Stimulated activated CD4-positive, alpha-beta T cell treated with anti-CD3 and anti-CD28 coated beads, Interleukin-15, amount 100 ng/mL, for 48 hours (primary cell): ENCODE measurements at regions not wholly inside any gene's neighbourhood (a gene's known extent, or its start where the extent isn't known, plus 50 kb on each side); places are given as distances from the start of the nearest gene placed in this dataset.
"Not testable (repeated sequence)": the region's sequence is repeated elsewhere in the genome, so short reads cannot be mapped to it uniquely, and the experiment has no call there.

Source experiments
- DNase-seq, 2 donors: peaks; one replicate each; pipeline ENCODE4 v3.0.0-alpha.2; 2020; ENCODE audit warnings: low read depth in 2 of 2

DNA sequence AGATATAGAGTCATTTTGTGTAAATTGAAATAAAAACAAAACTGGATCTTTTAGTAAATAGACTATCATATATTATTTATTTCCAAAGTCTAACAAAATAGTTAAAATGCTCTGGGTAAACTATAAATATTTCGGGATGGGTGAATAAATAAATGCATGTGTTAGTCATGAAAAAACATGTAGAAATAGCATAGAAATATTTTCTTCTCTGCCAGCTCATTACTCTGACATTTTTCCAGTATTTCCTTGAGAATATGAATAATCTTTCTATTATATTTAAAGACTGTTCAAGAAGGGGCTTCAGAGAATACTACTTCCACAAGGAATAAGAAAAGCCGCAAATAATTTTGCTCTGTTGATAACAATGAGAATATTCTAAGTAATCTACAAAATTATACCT, 880.4 kb downstream of the TRIB2 start:
- DNase-seq: no peak

DNA sequence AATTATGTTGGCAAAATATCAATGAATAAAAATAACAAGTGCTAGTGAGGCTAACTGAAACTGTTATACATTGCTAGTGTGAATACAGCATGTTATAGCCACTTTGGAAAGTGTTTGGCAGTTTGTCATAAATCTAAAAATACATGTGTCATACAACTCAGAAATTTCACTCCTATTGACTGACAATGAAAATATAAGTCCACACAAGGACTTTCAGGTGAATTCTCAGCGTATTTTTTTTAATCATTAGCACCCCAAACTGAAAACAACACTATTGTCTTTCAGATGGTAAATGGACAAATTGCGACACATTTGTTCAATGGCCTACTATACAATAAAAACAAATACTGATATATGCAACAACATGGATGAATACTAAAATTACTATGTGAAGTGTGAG, 884.8 kb downstream of the TRIB2 start:
- no peak for DNase-seq

DNA sequence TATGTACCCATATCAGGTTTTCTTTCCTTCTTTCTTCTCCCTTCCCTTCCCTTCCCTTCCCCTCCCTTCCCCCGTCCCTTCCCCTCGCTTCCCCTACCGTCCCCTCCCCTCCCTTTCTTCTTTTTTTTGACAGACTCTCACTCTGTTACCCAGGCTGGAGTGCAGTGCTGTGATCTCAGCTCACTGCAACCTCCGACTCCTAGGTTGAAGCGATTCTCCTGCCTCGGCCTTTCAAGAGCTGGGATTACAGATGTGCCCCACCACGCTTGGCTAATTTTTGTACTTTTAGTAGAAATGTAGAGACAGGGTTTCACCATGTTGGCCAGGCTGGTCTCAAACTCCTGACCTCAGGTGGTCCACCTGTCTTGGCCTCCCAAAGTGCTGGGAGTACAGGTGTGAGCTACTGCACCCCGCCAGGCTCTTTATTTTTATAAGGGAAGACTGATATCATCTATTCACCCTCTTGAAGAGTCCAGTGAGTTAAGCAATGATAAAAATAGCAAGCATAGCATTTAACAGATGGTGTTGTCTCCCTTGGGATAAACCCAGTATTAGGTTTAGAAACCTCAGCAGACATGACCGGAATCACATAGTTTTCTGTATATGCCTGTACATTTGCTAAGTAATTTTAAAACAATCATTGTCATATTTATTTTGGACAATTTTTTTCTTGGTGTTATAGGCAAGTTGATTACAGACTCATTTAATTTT, 888.4 kb downstream of the TRIB2 start:
- no peak for DNase-seq

DNA sequence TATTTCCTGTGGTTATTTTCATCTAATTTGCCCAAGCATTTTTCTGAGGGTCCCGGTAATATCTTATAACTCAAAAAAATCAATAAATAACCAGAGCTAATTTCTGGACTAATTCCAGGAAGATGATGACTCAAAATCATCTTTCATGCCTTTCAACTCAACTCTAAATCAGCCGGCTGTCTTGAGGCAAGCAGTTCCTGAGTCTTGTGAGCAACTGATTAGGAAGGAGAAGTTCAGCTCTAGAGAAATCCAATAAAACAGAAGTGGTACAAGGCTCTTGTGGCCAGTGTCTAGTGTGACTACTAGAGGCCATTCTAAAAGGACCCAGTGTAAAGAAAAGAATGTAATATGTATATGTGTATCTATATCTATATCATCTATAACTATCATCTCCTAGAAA, 890.4 kb downstream of the TRIB2 start:
- DNase-seq: no peak

DNA sequence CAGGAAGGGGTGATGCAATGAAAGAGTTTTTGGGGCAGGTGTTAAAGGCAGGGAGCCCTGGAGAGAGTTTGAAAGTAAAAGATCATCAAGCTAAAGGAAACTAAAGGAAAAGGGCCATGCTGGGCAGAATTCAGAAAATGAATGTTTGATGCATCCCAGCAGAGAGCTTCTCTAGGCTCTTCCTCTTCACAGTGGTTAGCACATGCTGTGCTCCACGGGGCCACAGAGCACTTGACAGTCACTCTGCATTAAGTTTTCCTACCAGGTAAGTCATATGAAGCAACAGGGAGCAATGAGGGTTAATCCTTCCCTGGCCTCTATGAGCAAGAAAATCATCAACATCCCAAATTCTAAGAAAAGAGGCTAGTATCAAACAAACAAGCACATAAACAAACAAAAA, 895.2 kb downstream of the TRIB2 start:
- no peak for DNase-seq

DNA sequence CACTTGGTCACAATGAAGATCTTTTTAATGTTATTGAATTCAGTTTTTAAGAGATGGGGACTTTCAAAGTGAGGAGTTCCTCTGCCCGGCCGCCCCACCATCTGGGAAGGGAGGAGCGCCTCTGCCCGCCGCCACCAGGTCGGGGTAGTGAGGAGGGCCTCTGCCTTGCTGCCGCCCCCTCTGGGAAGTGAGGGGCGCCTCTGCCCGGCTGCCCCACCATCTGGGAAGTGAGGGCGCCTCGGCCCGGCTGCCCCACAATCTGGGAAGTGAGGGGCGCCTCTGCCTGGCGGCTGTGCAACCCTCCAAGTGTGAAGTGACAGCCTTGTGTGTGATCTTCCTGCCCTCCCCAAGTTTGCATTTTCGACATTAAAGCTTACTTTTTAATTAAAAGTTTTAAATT, 899.3 kb downstream of the TRIB2 start:
- DNase-seq: no peak

DNA sequence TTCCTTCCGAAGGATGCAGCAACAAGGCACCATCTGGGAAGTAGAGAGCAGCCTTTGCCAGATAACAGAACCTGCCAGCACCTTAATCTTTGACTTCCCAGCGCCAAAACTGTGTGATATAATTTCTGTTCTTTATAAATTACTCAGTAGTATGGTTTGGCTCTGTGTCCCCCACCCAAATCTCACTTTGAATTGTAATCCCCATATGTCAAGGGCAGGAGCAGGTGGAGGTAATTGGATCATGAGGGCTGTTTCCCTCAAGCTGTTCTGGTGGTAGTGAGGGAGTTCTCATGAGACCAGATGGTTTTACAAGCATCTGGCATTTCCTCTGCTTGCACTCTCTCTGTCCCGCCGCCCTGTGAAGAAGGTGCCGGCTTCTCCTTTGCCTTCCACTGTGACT, 899.9 kb downstream of the TRIB2 start:
- no peak for DNase-seq

DNA sequence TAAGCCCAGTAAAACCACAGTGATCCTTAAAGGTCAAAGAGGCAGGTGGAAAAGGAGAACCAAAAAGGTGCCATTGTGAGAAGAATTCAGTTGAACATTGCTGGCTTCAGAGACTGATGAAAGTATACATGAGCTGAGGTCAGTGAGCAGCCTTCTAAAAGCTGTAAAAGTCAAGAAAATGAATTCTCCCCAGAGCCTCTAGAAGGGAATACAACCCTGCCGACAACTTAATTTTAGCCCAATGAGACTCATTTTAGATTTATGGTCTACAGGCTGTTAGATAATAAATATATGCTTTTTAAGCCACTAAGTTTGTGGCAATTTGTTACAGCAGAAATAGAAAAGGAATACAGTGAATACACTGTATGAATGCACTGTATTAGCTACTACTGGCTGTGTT, 911.4 kb downstream of the TRIB2 start:
- no peak for DNase-seq

DNA sequence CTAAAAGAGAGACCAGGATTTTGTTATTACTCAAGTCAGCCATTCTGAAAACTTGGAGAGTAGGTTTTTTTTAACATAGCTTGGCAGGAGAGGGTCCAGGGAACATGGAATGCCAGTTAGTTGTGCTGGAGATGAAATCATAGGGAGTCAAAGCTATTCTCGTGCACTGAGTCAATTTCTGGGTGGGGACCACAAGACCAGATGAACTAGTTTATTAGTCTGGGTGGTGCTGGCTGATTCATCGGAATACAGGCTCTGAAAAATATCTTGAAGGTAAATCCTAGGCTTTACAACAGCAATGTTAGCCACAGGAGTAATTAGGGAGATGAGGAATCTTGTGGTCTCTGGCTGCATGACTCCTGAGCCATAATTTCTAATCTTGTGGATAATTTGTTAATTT, 921.4 kb downstream of the TRIB2 start:
- DNase-seq: no peak

DNA sequence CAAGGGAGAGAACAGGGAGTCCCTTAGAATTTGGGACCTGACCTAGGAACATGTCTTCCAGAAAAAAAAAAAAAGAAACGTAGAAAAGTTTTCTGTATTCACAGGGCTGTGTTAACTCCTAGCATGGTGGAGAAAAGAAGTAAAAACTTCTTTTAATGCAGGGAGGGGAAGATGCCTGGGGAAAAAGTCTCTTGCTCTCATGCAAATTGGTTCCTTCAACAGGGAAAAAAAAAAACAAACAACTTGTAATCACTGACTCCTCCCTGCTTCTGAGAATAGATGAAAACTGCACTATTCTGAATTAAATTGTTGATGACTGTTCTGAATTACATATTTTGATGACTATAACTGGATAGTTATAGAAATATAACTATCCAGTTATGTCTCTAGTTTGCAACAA, 933.2 kb downstream of the TRIB2 start:
- no peak for DNase-seq

DNA sequence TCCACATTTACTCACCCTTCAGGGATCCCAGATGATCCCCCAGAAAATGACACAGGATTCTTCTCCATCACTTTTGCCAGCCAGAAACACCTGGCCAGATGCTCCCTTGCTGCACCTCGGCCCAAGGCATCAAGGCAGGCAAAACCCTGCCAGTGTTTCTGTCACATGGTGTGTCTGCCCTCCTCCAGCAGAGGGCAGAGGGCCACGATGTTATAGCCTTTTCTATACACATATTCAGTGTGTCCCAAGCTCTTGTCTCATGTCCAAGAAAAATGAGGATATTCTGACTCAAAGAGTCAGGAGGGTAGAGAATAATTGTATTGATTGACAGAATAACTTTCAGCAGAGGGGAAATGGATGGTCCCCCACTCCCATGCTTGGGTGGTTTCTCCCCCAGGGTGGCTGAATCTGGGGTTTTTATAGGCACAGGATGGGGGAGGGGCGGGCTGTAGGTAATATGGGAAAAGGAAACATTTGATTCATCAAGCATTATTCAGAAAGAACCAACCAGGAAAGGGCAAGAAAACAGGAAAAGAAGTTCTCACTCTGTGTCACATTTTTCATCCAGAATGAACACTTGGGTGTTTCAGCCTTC, 933.9 kb downstream of the TRIB2 start:
- DNase-seq: no peak

DNA sequence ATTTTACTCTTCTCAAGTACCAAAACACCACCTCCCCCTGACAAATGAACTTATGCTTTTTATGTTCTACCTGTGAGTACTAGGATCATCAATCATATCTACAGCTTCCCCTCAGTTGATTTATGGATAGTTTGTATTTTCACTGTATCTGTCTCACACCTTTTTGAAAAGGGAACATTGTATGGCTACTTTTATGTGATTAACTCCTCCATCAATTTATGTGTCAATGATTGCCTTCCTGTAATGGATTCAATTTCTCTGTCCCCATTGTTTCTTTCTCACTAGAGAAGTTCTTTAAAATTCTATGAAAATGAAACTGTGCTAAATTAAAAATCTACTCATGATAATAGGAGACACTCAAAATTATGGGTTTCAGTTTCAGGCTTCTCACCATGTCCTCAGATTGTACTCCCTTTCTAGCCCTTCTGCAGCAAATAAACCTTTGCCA, 935.0 kb downstream of the TRIB2 start:
- no peak for DNase-seq

DNA sequence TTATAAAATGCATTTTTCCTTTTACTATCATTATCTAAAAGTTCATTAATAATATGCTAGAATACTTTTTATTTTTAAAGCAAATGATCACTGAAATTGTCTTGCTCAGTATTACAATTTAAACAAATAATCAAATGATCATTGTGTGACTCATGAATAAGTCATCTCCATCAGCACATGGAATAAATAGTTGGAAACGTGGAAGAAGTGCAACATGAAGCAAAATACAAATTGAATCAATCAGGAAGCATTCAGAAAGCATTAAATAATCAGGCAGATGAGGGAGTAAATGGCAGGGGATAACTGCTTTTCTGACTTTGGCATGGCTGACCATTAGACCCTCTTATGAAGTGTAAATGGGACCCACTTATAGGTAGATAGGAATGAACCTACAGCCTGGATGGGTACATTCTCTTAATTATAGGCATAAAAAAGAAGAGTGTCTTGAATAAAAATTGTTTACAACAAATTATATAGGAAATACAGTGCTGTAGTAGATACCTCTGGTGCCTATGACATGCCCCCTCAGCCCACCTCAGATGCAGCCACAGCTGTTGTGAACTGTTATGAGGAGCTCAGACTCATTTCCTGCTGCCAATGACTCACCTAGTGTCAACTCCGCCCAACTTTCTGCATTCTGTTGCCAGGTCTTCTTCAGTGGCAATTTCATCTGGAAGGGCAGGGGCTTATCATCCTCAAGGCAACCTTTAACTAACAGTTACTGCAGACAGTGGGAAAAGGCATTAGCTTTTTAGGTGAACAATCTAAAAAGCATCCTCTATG, 936.0 kb downstream of the TRIB2 start:
- DNase-seq: no peak

DNA sequence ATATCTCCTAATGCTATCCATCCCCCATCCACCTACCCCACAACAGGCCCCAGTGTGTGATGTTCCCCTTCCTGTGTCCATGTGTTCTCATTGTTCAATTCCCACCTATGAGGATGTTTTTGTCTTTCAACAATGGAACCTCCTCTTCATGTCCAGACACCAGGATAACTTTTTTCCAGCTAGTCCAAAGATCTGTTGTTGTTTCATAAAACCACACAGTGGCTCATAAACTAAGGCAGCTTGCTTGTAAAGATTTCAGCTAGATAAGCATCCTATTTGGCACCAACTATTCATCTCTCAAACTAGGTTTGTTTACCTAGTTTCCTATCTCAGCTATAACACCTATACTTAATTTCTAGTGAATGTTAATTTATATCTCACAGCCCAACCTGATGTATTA, 937.7 kb downstream of the TRIB2 start:
- DNase-seq: no peak

DNA sequence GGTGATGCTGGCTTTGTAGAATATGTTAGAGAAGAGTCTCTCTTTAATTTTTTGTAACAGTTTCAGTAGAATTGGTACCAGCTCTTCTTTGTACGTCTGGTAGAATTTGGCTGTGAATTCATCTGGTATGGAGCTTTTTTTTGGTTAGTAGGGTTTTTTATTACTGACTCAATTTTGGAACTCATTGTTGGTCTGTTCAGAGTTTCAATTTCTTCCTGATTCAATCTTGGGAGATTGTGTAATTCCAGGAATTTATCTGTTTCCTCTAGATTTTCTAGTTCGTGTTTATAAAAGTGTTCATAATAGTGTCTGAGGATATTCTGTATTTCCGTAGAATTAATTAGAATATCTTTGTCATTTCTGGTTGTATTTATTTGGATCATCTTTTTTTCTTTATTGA, 943.5 kb downstream of the TRIB2 start:
- no peak for DNase-seq

DNA sequence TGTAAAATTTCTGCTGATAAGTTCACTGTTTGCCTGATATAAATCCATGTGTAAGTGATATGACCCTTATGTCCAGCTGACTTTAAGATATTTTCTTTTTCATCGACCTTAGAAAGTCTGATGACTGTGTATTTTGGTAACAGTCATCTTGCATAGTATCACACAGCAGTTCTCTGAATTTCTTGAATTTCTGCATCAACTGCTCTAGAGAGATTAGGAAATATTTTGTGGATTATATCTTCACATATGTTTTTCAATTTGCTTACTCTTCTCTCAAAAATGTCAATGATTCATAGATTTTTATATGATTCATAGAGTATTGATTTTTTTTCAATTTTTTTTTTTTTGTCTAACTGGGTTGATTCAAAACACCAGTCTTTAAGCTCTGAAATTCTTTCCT, 945.3 kb downstream of the TRIB2 start:
- DNase-seq: no peak

DNA sequence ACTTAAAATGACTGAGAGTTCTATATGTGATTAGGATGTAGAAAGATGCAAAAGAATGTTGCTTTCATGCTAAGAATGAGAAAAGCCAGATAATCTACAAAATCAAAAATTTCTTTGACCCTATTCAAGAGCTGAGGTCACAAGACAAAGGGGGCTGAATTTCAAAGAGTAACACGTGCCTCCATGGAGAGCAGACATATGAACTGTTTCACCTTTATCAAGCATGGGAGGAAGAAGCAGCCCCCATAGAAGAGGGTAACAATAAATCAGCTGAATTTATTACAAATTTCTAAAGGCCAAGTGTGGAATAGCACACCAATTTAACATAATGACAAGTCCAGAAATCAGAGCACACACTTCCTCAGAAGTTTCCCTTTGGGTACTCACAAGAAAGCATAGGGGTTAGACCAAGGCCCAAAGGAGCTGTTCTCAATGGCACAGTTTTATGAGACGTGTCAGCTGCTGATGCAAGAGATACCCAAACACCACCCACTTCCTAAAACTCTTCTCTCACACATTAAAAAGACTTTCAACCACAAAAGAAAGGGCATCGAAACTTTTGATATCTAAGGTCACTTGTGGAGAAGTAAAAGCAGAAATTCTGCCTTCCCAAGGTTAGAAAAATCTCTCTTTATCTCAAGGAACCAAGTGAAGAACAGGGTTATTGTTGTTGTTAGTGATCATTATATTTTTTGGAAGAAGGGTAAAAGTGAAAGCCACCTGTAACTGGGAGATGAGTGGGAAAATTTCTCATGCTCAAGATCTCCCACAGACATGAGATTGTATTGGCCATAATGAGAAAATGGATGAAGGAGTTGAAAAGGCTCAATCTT, 950.1 kb downstream of the TRIB2 start:
- DNase-seq: no peak

DNA sequence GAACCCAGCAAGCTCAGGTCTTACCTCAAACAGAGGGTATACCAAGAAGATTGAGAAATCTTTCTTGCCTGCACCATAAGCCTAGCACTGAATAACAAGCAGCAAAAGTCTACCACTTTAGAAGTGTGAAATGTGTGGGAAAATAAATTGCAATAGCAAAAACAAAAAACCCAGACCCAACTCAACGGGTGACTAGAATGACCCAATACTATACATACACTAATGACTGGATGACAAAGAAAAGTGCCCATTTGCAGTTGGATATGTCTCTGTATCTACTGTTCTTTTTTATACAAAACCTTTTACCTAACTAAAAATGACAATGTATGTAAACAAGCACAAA, 950.6 kb downstream of the TRIB2 start:
- DNase-seq: no peak

DNA sequence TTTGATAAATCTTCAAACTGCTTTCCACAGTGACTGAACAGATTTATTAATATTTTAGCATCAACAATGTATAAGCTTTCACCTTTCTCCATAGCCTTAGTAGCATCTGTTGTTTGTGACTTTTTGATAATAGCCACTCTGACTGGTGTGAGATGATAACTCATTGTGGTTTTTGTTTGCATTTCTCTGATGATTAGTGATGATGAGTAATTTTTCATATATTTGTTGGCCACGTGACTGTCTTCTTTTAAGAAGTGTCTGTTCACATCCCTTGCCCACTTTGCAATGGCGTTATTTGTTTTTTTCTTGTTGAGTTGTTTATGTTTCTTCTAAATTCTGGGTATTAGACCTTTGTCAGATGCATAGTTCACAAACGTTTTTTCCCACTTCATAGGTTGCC, 952.9 kb downstream of the TRIB2 start:
- no peak for DNase-seq

DNA sequence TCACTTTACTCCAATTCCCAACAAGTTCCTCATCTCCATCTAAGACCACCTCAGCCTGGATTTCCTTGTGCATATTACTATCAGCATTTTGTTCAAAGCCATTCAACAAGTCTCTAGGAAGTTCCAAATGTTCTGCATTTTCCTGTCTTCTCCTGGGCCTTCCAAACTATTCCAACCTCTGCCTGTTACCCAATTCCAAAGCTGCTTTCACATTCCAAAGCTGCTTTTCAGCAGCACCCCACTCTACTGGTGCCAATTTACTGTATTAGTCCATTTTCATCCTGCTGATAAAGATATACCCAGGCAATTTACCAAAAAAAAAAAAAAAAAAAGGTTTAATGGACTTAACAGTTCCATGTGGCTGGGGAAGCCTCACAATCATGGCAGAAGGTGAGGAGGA, 957.1 kb downstream of the TRIB2 start:
- DNase-seq: not testable (repeated sequence)

DNA sequence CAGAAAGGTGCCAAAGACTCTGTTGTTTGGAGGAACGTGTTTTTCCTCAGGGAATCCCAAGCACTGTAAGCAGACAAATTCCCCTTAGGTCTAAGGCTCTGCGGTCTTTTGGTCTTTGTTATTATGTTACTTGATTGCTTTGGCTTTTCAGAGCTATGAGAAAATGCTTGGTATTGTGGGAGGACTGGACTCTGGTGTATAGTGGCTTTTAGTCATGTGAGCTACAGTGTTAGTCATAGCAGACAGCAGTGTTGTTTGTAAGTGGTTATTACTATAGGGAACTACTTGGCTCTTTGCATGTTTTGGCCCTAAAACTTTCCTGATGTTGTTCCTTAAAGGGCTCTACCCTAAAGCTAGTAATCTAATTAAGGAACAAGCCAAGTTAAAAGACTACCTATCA, 956.2 kb upstream of the LRATD1 start:
- no peak for DNase-seq

DNA sequence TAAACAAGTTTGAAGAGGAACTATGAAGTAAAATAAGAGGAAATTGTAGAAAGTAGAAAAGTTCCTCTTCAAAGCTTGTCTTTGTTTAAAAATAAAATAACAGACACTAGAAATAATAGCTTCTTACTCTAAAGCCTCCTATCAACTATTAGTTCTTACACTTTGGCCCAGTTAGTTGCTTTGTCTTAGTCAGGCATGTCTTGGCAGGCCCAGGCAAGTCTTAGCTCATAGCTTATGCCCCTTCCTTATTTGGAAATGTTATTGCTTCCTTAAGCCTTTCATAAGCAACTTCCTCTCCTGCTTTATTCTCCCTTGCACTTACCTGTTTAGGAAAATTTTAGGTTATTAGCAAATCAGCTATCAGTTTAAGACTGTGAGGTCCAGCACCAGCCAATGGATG, 950.6 kb upstream of the LRATD1 start:
- DNase-seq: no peak
